IMR-90 (cell line): ENCODE measurements at regions not wholly inside any gene's neighbourhood (a gene's known extent, or its start where the extent isn't known, plus 50 kb on each side); places are given as distances from the start of the nearest gene placed in this dataset.

ENCODE experiments used
- ATAC-seq: fragments of 200-7000 bp; cut with Tn5 transposase; 2 replicates; pipeline ENCODE4 v1.9.1; 2020; ENCODE audit warnings: low read depth, mild to moderate bottlenecking, moderate library complexity
- BruUV-seq: library from RNA; stranded (reverse); fragments of 400-500 nt; replicated peaks from 2 replicates; lab custom pipeline; 2021; lab: Mats Ljungman, UMichigan
- CTCF ChIA-PET: fragments of 300-600 bp; formaldehyde crosslinking; extraction: SDS; loops from one replicate; lab custom pipeline; 2021; ENCODE audit warnings: antibody characterized with exemption; lab: Yijun Ruan, JAX
- POLR2A ChIA-PET: fragments of 300-600 bp; sonication (Branson Sonifier 250); formaldehyde crosslinking; loops from one replicate; lab custom pipeline; 2022; ENCODE audit warnings: antibody characterized with exemption; ENCODE audit not compliant: unreplicated experiment; lab: Charles Lee
- DNase-seq: peaks from one replicate; pipeline ENCODE4 v3.0.0; 2013
- H2AFZ ChIP-seq: replicated peaks from 2 replicates; pipeline ENCODE3; 2013; ENCODE audit warnings: low read length, mild to moderate bottlenecking; ENCODE audit not compliant: poor library complexity
- H2AK5ac ChIP-seq: 2 replicates; pipeline ENCODE4 v1.6.1; 2013; ENCODE audit warnings: low read depth, low read length, inconsistent platforms
- H2AK9ac ChIP-seq: replicated peaks from 2 replicates; pipeline ENCODE3; 2013; ENCODE audit warnings: mild to moderate bottlenecking, low read depth, low read length, moderate library complexity; ENCODE audit not compliant: poor library complexity
- H2BK120ac ChIP-seq: 2 replicates; pipeline ENCODE4 v1.6.1; 2013; ENCODE audit warnings: low read depth, low read length, inconsistent platforms
- H2BK15ac ChIP-seq: 3 replicates; pipeline ENCODE4 v1.6.1; 2013; ENCODE audit warnings: low read depth, low read length, inconsistent platforms
- H2BK20ac ChIP-seq: 2 replicates; pipeline ENCODE4 v1.6.1; 2013; ENCODE audit warnings: low read depth, mild to moderate bottlenecking, inconsistent platforms, low read length, moderate library complexity
- H2BK5ac ChIP-seq: 2 replicates; pipeline ENCODE4 v1.6.1; 2013; ENCODE audit warnings: mild to moderate bottlenecking, low read depth, low read length, inconsistent platforms; ENCODE audit not compliant: poor library complexity, severe bottlenecking
- H3K14ac ChIP-seq: replicated peaks from 2 replicates; pipeline ENCODE4 v1.6.1; 2013; ENCODE audit warnings: low read depth, low read length, inconsistent platforms
- H3K18ac ChIP-seq: 2 replicates; pipeline ENCODE4 v1.6.1; 2013; ENCODE audit warnings: low read depth, low read length, control low read depth
- H3K23ac ChIP-seq: 2 replicates; pipeline ENCODE4 v1.6.1; 2013; ENCODE audit warnings: low read depth, low read length, inconsistent platforms
- H3K27ac ChIP-seq: 2 replicates; pipeline ENCODE4 v1.5.1; 2013; ENCODE audit warnings: mild to moderate bottlenecking, control low read depth, low read length; ENCODE audit not compliant: insufficient read depth
- H3K27me3 ChIP-seq: 2 replicates; pipeline ENCODE4 v1.6.1; 2013; ENCODE audit warnings: low read length; ENCODE audit not compliant: control insufficient read depth, insufficient read depth
- H3K36me3 ChIP-seq: 2 replicates; pipeline ENCODE4 v1.6.1; 2013; ENCODE audit warnings: low read length, mixed read lengths; ENCODE audit not compliant: control insufficient read depth, insufficient read depth
- H3K4ac ChIP-seq: 2 replicates; pipeline ENCODE4 v1.6.1; 2013; ENCODE audit warnings: low read depth, low read length, inconsistent platforms
- H3K4me1 ChIP-seq: 2 replicates; pipeline ENCODE4 v1.6.1; 2013; ENCODE audit warnings: low read length, mixed read lengths; ENCODE audit not compliant: control insufficient read depth, insufficient read depth
- H3K4me2 ChIP-seq: 2 replicates; pipeline ENCODE4 v1.6.1; 2013; ENCODE audit warnings: low read depth, mild to moderate bottlenecking, control low read depth, low read length, moderate library complexity
- H3K4me3 ChIP-seq: 2 replicates; pipeline ENCODE4 v1.5.1; 2013; ENCODE audit warnings: low read depth, mild to moderate bottlenecking, control low read depth, low read length, moderate library complexity; ENCODE audit not compliant: insufficient read depth
- H3K56ac ChIP-seq: 2 replicates; pipeline ENCODE4 v1.6.1; 2013; ENCODE audit warnings: low read length, inconsistent platforms; ENCODE audit not compliant: insufficient read depth; ENCODE audit errors: extremely low read depth
- H3K79me1 ChIP-seq, 2 experiments: 2 replicates each; pipeline ENCODE4 v1.6.1; 2013; ENCODE audit warnings: low read length in 2 of 2, inconsistent platforms in 1 of 2, low read depth in 1 of 2
- H3K9ac ChIP-seq: 2 replicates; pipeline ENCODE4 v1.6.1; 2013; ENCODE audit warnings: low read depth, low read length, control low read depth
- H3K9me1 ChIP-seq: 2 replicates; pipeline ENCODE4 v1.6.1; 2013; ENCODE audit warnings: low read length, inconsistent platforms; ENCODE audit not compliant: insufficient read depth
- H3K9me3 ChIP-seq: 2 replicates; pipeline ENCODE4 v1.6.1; 2013; ENCODE audit warnings: low read length; ENCODE audit not compliant: control insufficient read depth, insufficient read depth
- H4K20me1 ChIP-seq: 2 replicates; pipeline ENCODE4 v1.6.1; 2013; ENCODE audit warnings: low read length, inconsistent platforms; ENCODE audit not compliant: insufficient read depth
- H4K5ac ChIP-seq: 2 replicates; pipeline ENCODE4 v1.6.1; 2013; ENCODE audit warnings: mild to moderate bottlenecking, low read depth, low read length, control low read depth
- H4K8ac ChIP-seq, 2 experiments: 2 replicates each; pipeline ENCODE4 v1.6.1; 2013; ENCODE audit warnings: low read depth in 2 of 2, low read length in 2 of 2, control low read depth in 1 of 2, inconsistent platforms in 1 of 2
- H4K91ac ChIP-seq: 2 replicates; pipeline ENCODE4 v1.6.1; 2013; ENCODE audit warnings: low read depth, low read length, inconsistent platforms; ENCODE audit not compliant: insufficient read depth
- BHLHE40 ChIP-seq: fragments of 150-350 bp; IDR thresholded peaks from 2 replicates; pipeline ENCODE4 v1.6.1; 2016; ENCODE audit warnings: mild to moderate bottlenecking, low read depth, low read length
- CEBPB ChIP-seq: IDR thresholded peaks from 2 replicates; pipeline ENCODE4 v1.6.1; 2012; ENCODE audit warnings: low read depth, low read length, improper control_type of control experiment
- CHD1 ChIP-seq: IDR thresholded peaks from 2 replicates; pipeline ENCODE4 v1.6.1; 2012; ENCODE audit warnings: low read depth, low read length, improper control_type of control experiment
- CTCF ChIP-seq: conservative IDR thresholded peaks from 2 replicates; pipeline ENCODE4 v1.5.1; 2012; ENCODE audit warnings: mild to moderate bottlenecking, low read depth, low read length, improper control_type of control experiment
- ELK1 ChIP-seq: fragments of 150-350 bp; IDR thresholded peaks from 2 replicates; pipeline ENCODE4 v1.6.1; 2016; ENCODE audit warnings: low read depth, mild to moderate bottlenecking, low read length, moderate library complexity, borderline replicate concordance
- FOS ChIP-seq: fragments of 150-350 bp; IDR thresholded peaks from 2 replicates; pipeline ENCODE4 v1.6.1; 2016; ENCODE audit warnings: low read depth, low read length
- MAFK ChIP-seq: IDR thresholded peaks from 2 replicates; pipeline ENCODE4 v1.6.1; 2012; ENCODE audit warnings: low read depth, low read length, improper control_type of control experiment
- MAZ ChIP-seq: IDR thresholded peaks from 2 replicates; pipeline ENCODE4 v1.6.1; 2012; ENCODE audit warnings: low read depth, mild to moderate bottlenecking, low read length, improper control_type of control experiment, moderate library complexity, borderline replicate concordance
- MXI1 ChIP-seq: IDR thresholded peaks from 2 replicates; pipeline ENCODE4 v1.6.1; 2012; ENCODE audit warnings: low read depth, mild to moderate bottlenecking, low read length, moderate library complexity, borderline replicate concordance
- NFE2L2 ChIP-seq: fragments of 150-350 bp; IDR thresholded peaks from 2 replicates; pipeline ENCODE4 v1.6.1; 2016; ENCODE audit warnings: low read depth, mild to moderate bottlenecking, low read length
- POLR2A ChIP-seq: IDR thresholded peaks from 2 replicates; pipeline ENCODE4 v1.6.1; 2012; ENCODE audit warnings: mild to moderate bottlenecking, low read depth, low read length
- RAD21 ChIP-seq: IDR thresholded peaks from 2 replicates; pipeline ENCODE4 v1.6.1; 2012; ENCODE audit warnings: low read length, improper control_type of control experiment
- RCOR1 ChIP-seq: IDR thresholded peaks from 2 replicates; pipeline ENCODE4 v1.6.1; 2012; ENCODE audit warnings: mild to moderate bottlenecking, low read length, improper control_type of control experiment; ENCODE audit not compliant: insufficient replicate concordance
- RFX5 ChIP-seq: IDR thresholded peaks from 2 replicates; pipeline ENCODE4 v1.8.0; 2012; ENCODE audit warnings: low read depth, mild to moderate bottlenecking, low read length, moderate library complexity
- SMC3 ChIP-seq: fragments of 150-350 bp; IDR thresholded peaks from 2 replicates; pipeline ENCODE4 v1.6.1; 2016; ENCODE audit warnings: low read depth, mild to moderate bottlenecking, antibody characterized with exemption, low read length, moderate library complexity
- USF2 ChIP-seq: fragments of 150-350 bp; IDR thresholded peaks from 2 replicates; pipeline ENCODE4 v1.6.1; 2017; ENCODE audit warnings: mild to moderate bottlenecking, antibody characterized with exemption, low read length, low read depth
- WGBS, 2 experiments: methylation state at CpG; one replicate each; pipeline versions ENCODE4 v1.1.5 to v1.1.7; 2013; ENCODE audit warnings: missing lambda C conversion rate in 2 of 2; ENCODE audit not compliant: insufficient read length in 1 of 2; ENCODE audit errors: extremely low coverage in 2 of 2; 5-methylcytosine and 5-hydroxymethylcytosine counted together
- dilution Hi-C: fragments of 300-500 bp; cut with HindIII; formaldehyde crosslinking; loops from one replicate; pipeline ENCODE4 v1.14.3; 2018; ENCODE audit warnings: low sequenced_read_pairs; ENCODE audit not compliant: unreplicated experiment
- in situ Hi-C: fragments of 300-500 bp; cut with MboI; formaldehyde crosslinking; loops from 3 replicates; pipeline ENCODE4 v1.14.3; 2019; ENCODE audit warnings: low sequenced_read_pairs, inconsistent platforms, mixed read lengths
- intact Hi-C: fragments of 100-400 bp; cut with micrococcal nuclease; formaldehyde crosslinking; loops from 2 replicates; pipeline ENCODE4 v1.10.0; 2022

GRCh38 chr16:64687123-64687522, 434.7 kb downstream of the CDH11 start:
- Histone ChIP-seq H3K23ac (no peak overlapping the region), H4K5ac (no peak overlapping the region), H3K4me2 (no peak overlapping the region), H4K91ac (no peak overlapping the region), H3K56ac (no peak overlapping the region), H3K9me3 (no peaks in the 10 kb centered on the region), H2BK120ac (no peak overlapping the region), H2AK9ac (no peak overlapping the region), H2AFZ (no peak overlapping the region), H3K4ac (no peak overlapping the region), H3K27me3 (no peaks in the 10 kb centered on the region), H3K27ac (no peak overlapping the region), H3K79me1 (no peaks in the 10 kb centered on the region), H2AK5ac (no peak overlapping the region), H2BK20ac (no peak overlapping the region), H4K20me1 (no peaks in the 10 kb centered on the region), H2BK5ac (no peak overlapping the region), H3K4me3 (no peak overlapping the region), H3K36me3 (no peaks in the 10 kb centered on the region), H3K14ac (no peak overlapping the region), H3K9me1 (no peaks in the 10 kb centered on the region), H4K8ac (no peak overlapping the region), H3K9ac (no peak overlapping the region), H3K4me1 (no peaks in the 10 kb centered on the region), H2BK15ac (no peak overlapping the region), H3K18ac (no peak overlapping the region)
- ChIA-PET POLR2A (no interaction called here), CTCF (no interaction called here)
- dilution Hi-C loops: no loop called here
- BruUV-seq: no TSS peak
- no CpG with 5 or more reads among the region's 2 CpGs for WGBS, 2 experiments
- intact Hi-C loops: no loop called here
- DNase-seq: no peak
- no peak for ATAC-seq
- TF ChIP-seq MAFK (no peak), USF2 (no peak), CHD1 (no peak), BHLHE40 (no peak), MAZ (no peak), POLR2A (no peak), RCOR1 (no peak), NFE2L2 (no peak), FOS (no peak), ELK1 (no peak), RFX5 (no peak), MXI1 (no peak), RAD21 (no peak), CEBPB (no peak), CTCF (no peak), SMC3 (no peak)
- in situ Hi-C loops: no loop called here
